ENCODE measurements at regions not wholly inside any gene's neighbourhood (a gene's known extent, or its start where the extent isn't known, plus 50 kb on each side); places are given as distances from the start of the nearest gene placed in this dataset.
"Not testable (repeated sequence)": the region's sequence is repeated elsewhere in the genome, so short reads cannot be mapped to it uniquely, and the experiment has no call there.

GRCh38 chr5:92364986-92365550 is 982.0 kb upstream of the ARRDC3 start:
- no peak for DNase-seq

DNA sequence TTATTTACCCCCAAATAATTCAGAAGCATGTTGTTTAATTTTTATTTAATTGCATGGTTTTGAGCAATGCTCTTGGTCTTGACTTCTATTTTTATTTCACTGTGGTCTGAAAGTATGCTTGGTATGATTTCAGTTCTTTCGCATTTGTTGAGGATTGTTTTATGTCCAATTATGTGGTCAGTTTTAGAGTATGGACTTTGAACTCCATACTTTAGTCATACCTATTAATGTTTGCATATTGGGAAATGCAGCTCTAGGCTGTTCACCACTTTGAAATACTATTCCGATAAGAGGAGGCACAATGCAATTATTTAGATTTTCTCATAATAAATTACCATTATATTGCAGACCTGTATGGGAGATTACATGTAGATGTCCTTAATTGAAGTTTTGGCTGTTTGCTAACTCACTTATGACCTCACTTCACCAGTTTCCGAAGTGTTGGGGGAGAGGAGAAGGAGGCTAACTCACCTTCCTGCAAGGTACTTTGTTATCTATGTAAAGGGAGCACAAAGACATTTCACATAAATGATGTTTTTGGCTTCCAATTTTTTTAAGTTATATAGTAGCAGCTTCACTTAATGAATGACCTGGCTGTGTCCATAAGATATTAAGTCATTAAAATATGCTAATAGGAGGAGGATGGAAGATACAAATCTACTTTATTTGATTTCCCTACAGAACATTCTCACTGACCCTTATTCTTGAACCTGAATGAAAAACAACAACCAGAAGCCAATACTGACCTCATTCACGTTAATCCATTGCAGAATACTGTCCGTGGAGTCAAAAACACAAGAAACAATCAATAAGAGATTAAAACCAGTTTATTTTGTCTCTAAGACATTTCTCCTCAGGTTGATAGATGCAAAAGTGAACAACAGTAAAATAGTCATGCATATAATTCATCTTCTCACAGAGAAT is 970.3 kb upstream of the ARRDC3 start:
- no peak for DNase-seq

DNA sequence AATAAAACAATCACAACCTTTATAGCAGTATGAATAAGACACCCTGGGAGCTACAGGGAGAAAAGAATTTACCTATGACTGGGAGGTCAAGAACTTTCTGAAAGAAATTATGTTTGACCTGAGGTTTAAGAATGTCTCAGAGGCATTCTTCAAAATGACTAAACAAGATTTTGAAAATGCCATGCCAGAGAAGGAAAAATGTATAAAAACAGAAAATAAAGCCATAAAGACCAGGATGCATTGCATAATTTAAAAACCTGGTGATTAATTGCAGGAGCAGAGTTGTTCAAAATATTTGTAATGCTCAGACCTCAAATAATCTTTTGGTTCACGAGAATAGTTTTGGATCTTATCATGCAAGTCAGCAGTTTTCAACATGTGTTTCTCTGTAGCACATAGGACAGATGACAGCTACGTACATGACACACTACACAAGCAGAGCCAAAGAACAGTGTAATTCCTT is 954.7 kb upstream of the ARRDC3 start:
- no peak for DNase-seq

- no peak for DNase-seq
These were observed 948.9 kb upstream of the ARRDC3 start for GRCh38 chr5:92332039-92332438.

GRCh38 chr5:92330365-92330764 is 947.2 kb upstream of the ARRDC3 start:
- no peak for DNase-seq

DNA sequence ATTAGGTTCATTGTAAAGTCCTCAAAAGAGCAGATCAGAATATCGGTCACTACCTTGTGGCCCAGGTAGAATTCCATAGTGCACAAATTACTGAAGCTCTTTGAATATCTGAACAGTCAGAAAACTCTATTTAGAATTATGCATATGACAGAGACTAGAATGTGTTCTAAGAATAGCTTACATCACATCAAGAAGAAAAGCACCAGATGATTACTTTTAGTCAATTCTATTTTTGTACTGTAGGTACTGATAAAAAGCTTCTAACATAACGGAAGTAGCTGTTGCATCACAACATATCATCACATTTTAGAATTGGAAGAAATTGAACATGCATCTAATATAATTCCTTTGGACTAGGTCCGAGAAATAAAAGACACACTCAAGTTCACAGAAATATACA is 946.6 kb upstream of the ARRDC3 start:
- no peak for DNase-seq

DNA sequence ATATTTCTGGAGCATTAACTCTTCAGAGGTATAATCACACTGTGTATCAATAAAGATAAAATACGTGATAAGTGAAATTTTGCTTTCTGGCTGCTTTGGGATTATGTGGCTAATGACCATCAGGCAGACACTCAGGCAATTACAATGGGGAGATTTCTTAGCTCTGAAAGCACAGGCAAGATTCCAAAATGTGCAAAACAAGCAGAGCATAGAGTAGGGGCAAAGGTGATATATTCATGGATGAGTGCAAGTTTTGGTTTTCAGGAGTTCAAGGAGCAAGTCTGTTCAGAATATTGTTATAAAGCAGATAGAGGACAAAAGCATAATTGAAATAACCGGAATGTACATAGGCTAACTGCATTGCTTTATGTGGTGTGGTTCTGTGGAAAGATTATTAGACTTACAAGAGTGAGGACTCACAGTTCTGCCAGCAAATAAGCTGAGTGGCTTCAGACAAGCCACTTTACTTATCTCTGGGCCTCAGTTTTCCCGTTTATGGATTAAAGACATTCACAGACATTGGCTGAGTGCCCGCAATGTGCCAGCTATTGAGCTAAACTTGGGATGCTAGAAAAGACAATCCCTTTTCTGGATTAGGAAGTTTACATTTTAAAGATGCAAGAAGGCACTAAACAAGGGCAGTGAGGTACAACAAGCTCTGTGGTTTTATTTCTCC is 945.6 kb upstream of the ARRDC3 start:
- DNase-seq: no peak

DNA sequence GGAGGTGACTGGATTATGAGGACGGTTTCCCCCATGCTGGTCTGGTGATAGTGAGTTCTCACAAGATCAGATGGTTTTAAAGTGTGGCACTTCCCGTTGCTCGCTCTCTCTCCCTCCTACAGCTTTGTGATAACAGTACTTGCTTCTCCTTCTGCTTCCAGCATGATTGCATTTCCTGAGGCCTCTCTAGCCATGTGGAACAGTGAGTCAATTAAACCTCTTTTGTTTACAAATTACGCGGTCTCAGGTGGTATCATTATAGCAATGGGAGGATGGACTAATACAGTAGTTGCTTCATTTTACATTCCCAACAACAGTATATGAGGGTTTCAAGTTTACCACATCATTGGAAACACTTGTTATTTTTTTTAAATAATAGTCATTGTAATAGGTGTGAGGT is 937.3 kb upstream of the ARRDC3 start:
- no peak for DNase-seq

GRCh38 chr5:92313385-92313784 is 930.3 kb upstream of the ARRDC3 start:
- no peak for DNase-seq

GRCh38 chr5:92309336-92309991 is 926.3 kb upstream of the ARRDC3 start:
- DNase-seq: peak; percentile 36

- DNase-seq: no peak
These were observed 925.6 kb upstream of the ARRDC3 start for GRCh38 chr5:92308679-92309078.

GRCh38 chr5:92302356-92302755 is 919.2 kb upstream of the ARRDC3 start:
- not testable (repeated sequence) for DNase-seq

DNA sequence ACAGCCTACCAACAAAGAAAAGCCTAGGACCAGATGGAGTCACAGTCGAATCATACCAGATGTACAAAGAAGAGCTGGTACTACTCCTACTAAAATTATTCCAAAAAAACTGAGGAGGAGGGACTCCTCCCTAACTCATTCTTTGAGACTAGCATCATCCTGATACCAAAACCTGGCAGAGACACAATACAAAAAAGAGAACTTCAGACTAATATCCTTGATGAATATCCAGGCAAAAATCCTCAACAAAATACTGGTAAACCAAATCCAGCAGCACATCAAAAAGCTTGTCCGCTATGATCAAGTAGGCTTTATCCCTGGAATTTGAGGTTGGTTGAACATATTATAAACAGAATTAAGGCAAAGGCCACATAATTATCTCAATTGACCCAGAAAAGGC is 900.4 kb upstream of the ARRDC3 start:
- DNase-seq: no peak

- not testable (repeated sequence) for DNase-seq
These were observed 888.6 kb upstream of the ARRDC3 start for GRCh38 chr5:92271750-92272149.

DNA sequence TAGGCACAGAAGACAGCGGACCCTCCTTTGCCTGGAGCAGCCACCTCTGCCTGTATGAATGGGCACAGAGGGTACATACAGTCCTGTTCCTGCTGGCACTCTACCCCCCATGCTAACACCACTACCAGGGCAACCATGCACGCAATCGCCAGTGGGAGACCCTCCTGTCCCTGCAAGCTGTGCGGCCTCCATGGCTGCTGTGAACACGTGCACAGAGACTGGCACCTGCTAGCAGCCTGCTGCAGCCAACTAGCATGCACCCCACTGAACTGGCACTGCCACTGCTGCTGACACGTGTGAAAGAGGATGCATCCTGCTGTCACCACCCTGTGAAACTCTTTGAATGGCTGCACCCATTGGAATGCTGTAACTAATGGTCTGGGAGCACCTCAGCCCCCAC is 885.2 kb upstream of the ARRDC3 start:
- DNase-seq: no peak

DNA sequence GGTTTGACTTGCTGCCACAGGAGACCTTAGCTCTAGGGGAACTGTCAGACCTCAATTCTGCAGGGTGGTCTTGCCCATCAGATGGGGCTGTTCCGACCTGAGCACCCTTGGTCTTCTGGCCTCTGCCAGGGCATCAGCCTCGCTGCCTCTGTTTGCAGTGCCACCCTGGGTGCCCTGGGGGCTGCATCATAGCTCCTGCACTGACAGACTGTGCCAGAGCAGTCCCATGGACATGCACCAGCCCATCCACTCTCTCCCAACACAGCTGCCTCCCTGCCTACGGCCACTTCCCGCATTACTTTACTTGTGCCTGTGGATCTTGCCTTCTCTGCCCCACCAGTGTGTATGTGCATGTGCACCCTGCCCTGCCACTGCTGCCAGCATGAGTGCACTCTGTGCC is 884.7 kb upstream of the ARRDC3 start:
- DNase-seq: no peak

GRCh38 chr5:92265804-92266203 is 882.7 kb upstream of the ARRDC3 start:
- DNase-seq: no peak

DNA sequence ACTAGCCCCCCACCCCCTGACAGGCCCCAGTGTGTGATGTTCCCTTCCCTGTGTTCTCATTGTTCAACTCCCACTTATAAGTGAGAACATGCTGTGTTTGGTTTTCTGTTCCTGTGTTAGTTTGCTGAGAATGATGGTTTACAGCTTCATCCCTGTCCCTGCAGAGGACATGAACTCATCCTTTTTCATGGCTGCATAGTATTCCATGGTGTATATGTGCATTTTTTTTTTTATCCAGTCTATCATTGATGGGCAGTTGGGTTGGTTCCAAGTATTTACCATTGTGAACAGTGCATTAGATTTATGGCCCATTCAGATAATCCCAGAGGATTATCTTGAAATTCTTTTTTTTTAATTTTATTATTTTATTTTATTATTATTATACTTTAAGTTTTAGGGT is 872.5 kb upstream of the ARRDC3 start:
- DNase-seq: not testable (repeated sequence)

- no peak for DNase-seq
These were observed 865.4 kb upstream of the ARRDC3 start for GRCh38 chr5:92248518-92248917.

DNA sequence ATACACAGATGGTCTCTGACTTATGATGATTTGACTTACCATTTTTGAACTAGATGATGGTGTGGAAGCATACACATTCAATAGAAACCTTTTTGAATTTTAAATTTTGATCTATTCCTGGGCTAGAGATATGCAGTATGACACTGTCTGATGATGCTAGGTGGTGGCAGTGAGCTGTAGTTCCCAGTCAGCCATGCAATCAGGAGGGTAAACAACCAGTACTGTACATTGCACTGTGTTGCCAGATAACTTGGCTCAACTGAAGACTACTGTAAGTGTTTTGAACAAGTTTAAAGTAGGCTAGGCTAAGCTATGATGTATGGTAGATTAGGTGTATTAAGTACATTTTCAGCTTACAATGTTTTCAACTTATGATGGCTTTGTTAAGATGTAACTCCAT is 859.1 kb upstream of the ARRDC3 start:
- DNase-seq: no peak

DNA sequence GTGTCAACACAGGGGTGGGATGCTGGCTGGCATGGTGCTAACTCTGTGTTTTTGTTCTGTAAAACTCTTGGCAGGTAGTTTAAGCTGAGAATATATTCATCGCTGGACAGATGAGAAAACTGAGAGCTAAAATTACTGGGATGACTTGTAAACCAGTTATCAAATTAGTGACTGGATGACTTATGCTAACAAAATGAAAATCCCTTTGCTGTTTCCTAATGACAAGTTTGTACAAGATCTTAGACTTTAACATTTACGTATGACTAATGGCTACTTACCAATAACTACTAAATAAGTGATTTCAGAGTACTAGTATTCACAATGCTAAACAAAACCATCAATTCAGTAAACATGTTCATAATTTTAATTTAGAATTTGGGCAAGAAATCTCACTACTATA is 854.8 kb upstream of the ARRDC3 start:
- no peak for DNase-seq

DNA sequence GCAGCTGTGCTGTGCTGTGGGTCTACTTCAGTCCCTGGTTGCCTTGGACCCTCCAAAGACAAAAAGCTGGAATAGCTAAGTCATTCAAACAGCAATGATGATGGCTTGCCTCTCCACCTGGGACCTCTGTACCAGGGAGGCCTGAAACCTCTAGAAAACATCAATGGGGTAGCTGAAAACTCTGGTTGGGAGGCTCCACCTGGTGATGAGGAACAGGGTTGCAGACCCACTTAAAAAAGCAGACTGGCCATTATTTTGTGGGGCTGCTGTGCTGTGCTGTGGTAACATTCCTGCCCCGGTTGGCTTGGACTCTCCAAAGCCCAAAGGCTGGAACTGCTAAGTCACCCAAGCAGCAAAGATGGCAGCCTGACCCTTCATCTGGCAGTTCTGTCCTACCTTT is 839.3 kb upstream of the ARRDC3 start:
- no peak for DNase-seq

GRCh38 chr5:92216852-92217251 is 833.7 kb upstream of the ARRDC3 start:
- DNase-seq: not testable (repeated sequence)

Data from SHP77 treated with DMSO at 0.1 percent for 48 hours (cell line).